Lower lobe of right lung (tissue), 2 donors: ENCODE measurements at regions not wholly inside any gene's neighbourhood (a gene's known extent, or its start where the extent isn't known, plus 50 kb on each side); places are given as distances from the start of the nearest gene placed in this dataset.

ENCODE experiments used
- ATAC-seq, 2 donors: fragments of 200-7000 bp; cut with Tn5 transposase; one replicate each; pipeline ENCODE4 v1.9.1; 2020 to 2022; ENCODE audit warnings: mild to moderate bottlenecking in 2 of 2, moderate library complexity in 2 of 2
- DNase-seq: peaks from one replicate; pipeline ENCODE4 v3.0.0-alpha.2; 2020
- H3K27ac ChIP-seq: fragments of 200-600 bp; one replicate; pipeline ENCODE4 v1.8.0; 2022
- H3K27me3 ChIP-seq: fragments of 200-600 bp; one replicate; pipeline ENCODE4 v1.8.0; 2022; ENCODE audit warnings: low read depth
- H3K36me3 ChIP-seq: fragments of 200-600 bp; one replicate; pipeline ENCODE4 v1.8.0; 2022; ENCODE audit warnings: mild to moderate bottlenecking
- H3K4me1 ChIP-seq: fragments of 200-600 bp; one replicate; pipeline ENCODE4 v1.8.0; 2022
- H3K4me3 ChIP-seq: fragments of 200-600 bp; one replicate; pipeline ENCODE4 v1.8.0; 2022; ENCODE audit warnings: mild to moderate bottlenecking
- H3K9me3 ChIP-seq: fragments of 200-600 bp; one replicate; pipeline ENCODE4 v1.8.0; 2022
- CTCF ChIP-seq: fragments of 200-600 bp; IDR thresholded peaks from one replicate; pipeline ENCODE4 v1.8.0; 2022; ENCODE audit warnings: antibody characterized with exemption, mild to moderate bottlenecking
- intact Hi-C: fragments of 100-400 bp; cut with DNase I; formaldehyde crosslinking; loops from one replicate; pipeline ENCODE4 v1.11.0; 2022
- donor health status: DM: no; HTN: yes; CAD: no; lungs with severe emphysema.

GRCh38 chr3:176927706-176928581 lies 269.3 kb downstream of the TBL1XR1 start:
- intact Hi-C loops: no loop called here
- H3K4me1 ChIP-seq: no peaks in the 10 kb centered on the region
- no peak overlapping the region for H3K27ac ChIP-seq
- TF ChIP-seq CTCF: no peak
- H3K4me3 ChIP-seq: no peak overlapping the region
- DNase-seq: peak; percentile 47
- H3K27me3 ChIP-seq: no peaks in the 10 kb centered on the region
- peak in 1 of 2 donors; percentile 50 for ATAC-seq
- H3K36me3 ChIP-seq: no peaks in the 10 kb centered on the region
- no peaks in the 10 kb centered on the region for H3K9me3 ChIP-seq

DNA sequence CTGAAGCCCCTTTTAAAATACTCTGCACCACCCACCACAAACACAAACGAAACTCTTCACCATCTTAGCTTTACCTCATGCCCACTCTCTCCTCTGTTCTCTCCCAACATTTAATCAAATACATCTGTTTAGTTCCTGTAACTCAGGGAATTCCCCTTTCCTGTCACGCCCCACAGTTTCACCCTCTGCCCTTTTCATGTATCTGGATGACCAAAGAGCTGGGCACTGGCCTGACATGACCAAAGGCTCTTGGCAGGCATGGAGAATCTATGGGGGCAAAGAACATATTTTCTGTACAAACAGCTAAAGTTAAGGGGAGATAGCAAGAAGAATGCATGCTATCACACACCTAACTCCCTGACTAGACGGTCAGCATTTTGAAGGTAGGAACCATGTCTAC lies 270.0 kb downstream of the TBL1XR1 start:
- DNase-seq: no peak
- Histone ChIP-seq H3K4me3 (no peak overlapping the region), H3K36me3 (no peaks in the 10 kb centered on the region), H3K9me3 (no peaks in the 10 kb centered on the region), H3K4me1 (no peaks in the 10 kb centered on the region), H3K27me3 (no peaks in the 10 kb centered on the region), H3K27ac (no peak overlapping the region)
- no peak for ATAC-seq
- intact Hi-C loops: no loop called here
- no peak for TF ChIP-seq CTCF

DNA sequence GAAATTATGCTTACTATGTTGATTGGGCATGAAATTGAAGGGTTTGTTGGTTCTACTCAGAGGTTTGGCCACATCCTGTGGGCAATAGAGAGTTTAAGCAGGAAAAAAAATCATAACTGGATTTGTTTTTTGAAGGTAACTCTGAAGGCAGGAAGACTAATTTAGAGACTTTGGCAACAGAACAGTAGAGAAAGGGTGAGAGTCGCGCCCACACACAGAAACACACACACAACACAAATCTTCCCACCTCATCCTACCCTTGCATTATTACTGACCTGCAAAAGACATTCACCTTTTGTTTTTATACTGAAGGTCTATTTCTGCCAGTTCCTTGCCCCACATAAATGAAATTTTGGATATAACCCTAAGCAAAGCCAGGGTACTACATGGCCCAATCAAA lies 270.6 kb downstream of the TBL1XR1 start:
- intact Hi-C loops: no loop called here
- H3K4me3 ChIP-seq: no peak overlapping the region
- H3K27ac ChIP-seq: no peak overlapping the region
- H3K9me3 ChIP-seq: no peaks in the 10 kb centered on the region
- no peak for TF ChIP-seq CTCF
- H3K4me1 ChIP-seq: no peaks in the 10 kb centered on the region
- H3K27me3 ChIP-seq: no peaks in the 10 kb centered on the region
- no peaks in the 10 kb centered on the region for H3K36me3 ChIP-seq
- no peak for DNase-seq
- ATAC-seq: no peak

GRCh38 chr3:176926034-176926433 lies 271.2 kb downstream of the TBL1XR1 start:
- intact Hi-C loops: no loop called here
- ATAC-seq (no peak), DNase-seq (no peak)
- Histone ChIP-seq H3K4me1 (no peaks in the 10 kb centered on the region), H3K27ac (no peak overlapping the region), H3K27me3 (no peaks in the 10 kb centered on the region), H3K4me3 (no peak overlapping the region), H3K36me3 (no peaks in the 10 kb centered on the region), H3K9me3 (no peaks in the 10 kb centered on the region)
- no peak for TF ChIP-seq CTCF

- Histone ChIP-seq H3K27ac (no peak overlapping the region), H3K36me3 (no peaks in the 10 kb centered on the region), H3K4me1 (no peaks in the 10 kb centered on the region), H3K27me3 (no peaks in the 10 kb centered on the region), H3K4me3 (no peak overlapping the region), H3K9me3 (no peaks in the 10 kb centered on the region)
- ATAC-seq (peak in 1 of 2 donors; percentile 72), DNase-seq (no peak)
- intact Hi-C loops: no loop called here
- no peak for TF ChIP-seq CTCF
Observed at GRCh38 chr3:176920766-176921160, 276.5 kb downstream of the TBL1XR1 start.
